Neural progenitor cell (in vitro differentiated cells): ENCODE measurements at regions not wholly inside any gene's neighbourhood (a gene's known extent, or its start where the extent isn't known, plus 50 kb on each side); places are given as distances from the start of the nearest gene placed in this dataset.

Source experiments
- EZH2 ChIP-seq: fragments of 200-600 bp; sonication (generic); IDR thresholded peaks from 2 replicates; pipeline ENCODE4 v1.6.1; 2017; ENCODE audit warnings: antibody characterized with exemption, mild to moderate bottlenecking, moderate library complexity
- TF ChIP-seq, protein P1 (sequence below): fragments of 200-600 bp; sonication (generic); IDR thresholded peaks from 2 replicates; pipeline ENCODE4 v1.5.1; 2017; ENCODE audit warnings: antibody characterized with exemption, mild to moderate bottlenecking

DNA sequence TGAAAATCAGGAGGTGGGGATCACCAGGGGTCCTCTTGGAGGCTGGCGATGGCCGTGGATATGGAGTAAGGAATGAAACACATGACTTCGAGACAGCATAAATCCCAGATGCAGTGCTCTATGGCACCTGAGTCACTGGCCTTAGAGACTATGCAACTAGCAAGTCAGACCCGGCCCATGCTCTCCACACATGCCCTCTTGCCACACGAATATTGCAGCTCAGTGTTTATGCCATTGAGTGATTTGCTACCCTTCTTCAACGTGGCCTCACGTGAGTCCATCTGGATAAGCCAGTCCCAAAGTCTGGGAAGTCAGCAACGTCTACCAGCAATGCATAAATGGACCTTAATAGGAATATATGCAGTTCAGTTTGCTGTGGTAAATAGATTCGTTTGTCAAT, 466.3 kb downstream of the CD83 start:
- TF ChIP-seq, protein P1, sequence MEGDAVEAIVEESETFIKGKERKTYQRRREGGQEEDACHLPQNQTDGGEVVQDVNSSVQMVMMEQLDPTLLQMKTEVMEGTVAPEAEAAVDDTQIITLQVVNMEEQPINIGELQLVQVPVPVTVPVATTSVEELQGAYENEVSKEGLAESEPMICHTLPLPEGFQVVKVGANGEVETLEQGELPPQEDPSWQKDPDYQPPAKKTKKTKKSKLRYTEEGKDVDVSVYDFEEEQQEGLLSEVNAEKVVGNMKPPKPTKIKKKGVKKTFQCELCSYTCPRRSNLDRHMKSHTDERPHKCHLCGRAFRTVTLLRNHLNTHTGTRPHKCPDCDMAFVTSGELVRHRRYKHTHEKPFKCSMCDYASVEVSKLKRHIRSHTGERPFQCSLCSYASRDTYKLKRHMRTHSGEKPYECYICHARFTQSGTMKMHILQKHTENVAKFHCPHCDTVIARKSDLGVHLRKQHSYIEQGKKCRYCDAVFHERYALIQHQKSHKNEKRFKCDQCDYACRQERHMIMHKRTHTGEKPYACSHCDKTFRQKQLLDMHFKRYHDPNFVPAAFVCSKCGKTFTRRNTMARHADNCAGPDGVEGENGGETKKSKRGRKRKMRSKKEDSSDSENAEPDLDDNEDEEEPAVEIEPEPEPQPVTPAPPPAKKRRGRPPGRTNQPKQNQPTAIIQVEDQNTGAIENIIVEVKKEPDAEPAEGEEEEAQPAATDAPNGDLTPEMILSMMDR = no peak
- no peak for TF ChIP-seq EZH2
